Endodermal cell (in vitro differentiated cells): ENCODE measurements at regions not wholly inside any gene's neighbourhood (a gene's known extent, or its start where the extent isn't known, plus 50 kb on each side); places are given as distances from the start of the nearest gene placed in this dataset.

ENCODE experiments used
- DNase-seq: peaks from one replicate; pipeline ENCODE4 v3.0.0-alpha.2; 2017
- H3K27ac ChIP-seq: 2 replicates; pipeline ENCODE4 v1.5.1; 2013; ENCODE audit warnings: mild to moderate bottlenecking, low read depth, low read length, moderate library complexity
- H3K27me3 ChIP-seq: 2 replicates; pipeline ENCODE4 v1.6.1; 2013; ENCODE audit warnings: mild to moderate bottlenecking, low read length, moderate library complexity; ENCODE audit not compliant: insufficient read depth, control insufficient read depth, poor library complexity, severe bottlenecking
- H3K36me3 ChIP-seq: 2 replicates; pipeline ENCODE4 v1.7.0; 2013; ENCODE audit warnings: mild to moderate bottlenecking, low read length, moderate library complexity; ENCODE audit not compliant: control insufficient read depth, insufficient read depth
- H3K4me1 ChIP-seq: one replicate; pipeline ENCODE4 v1.7.0; 2013; ENCODE audit warnings: low read length; ENCODE audit not compliant: control insufficient read depth, insufficient read depth
- H3K4me3 ChIP-seq: 2 replicates; pipeline ENCODE4 v1.5.1; 2013; ENCODE audit warnings: mild to moderate bottlenecking, low read length, moderate library complexity
- H3K9ac ChIP-seq: 2 replicates; pipeline ENCODE4 v1.6.1; 2013; ENCODE audit warnings: mild to moderate bottlenecking, low read length, moderate library complexity; ENCODE audit not compliant: poor library complexity, severe bottlenecking; ENCODE audit errors: extremely low read depth
- H3K9me3 ChIP-seq: 2 replicates; pipeline ENCODE4 v1.6.1; 2013; ENCODE audit warnings: mild to moderate bottlenecking, low read length, moderate library complexity; ENCODE audit not compliant: control insufficient read depth
- H3K27ac Mint-ChIP-seq: 2 replicates; pipeline ENCODE4 v1.8.0; 2020; ENCODE audit warnings: mixed read lengths
- H3K27me3 Mint-ChIP-seq: 2 replicates; pipeline ENCODE4 v1.8.0; 2021; ENCODE audit warnings: mild to moderate bottlenecking, mixed read lengths; ENCODE audit not compliant: insufficient read depth
- H3K36me3 Mint-ChIP-seq: 2 replicates; pipeline ENCODE4 v1.8.0; 2020; ENCODE audit warnings: low read depth, mixed read lengths
- H3K4me1 Mint-ChIP-seq: 2 replicates; pipeline ENCODE4 v1.8.0; 2020; ENCODE audit warnings: mixed read lengths
- H3K4me3 Mint-ChIP-seq: 2 replicates; pipeline ENCODE4 v1.8.0; 2020; ENCODE audit warnings: mild to moderate bottlenecking, moderate library complexity, mixed read lengths
- H3K9me3 Mint-ChIP-seq: 2 replicates; pipeline ENCODE4 v1.8.0; 2020; ENCODE audit warnings: mild to moderate bottlenecking, mixed read lengths
- CTCF ChIP-seq: fragments of 200-600 bp; sonication (generic); conservative IDR thresholded peaks from 2 replicates; pipeline ENCODE4 v1.5.0; 2021; ENCODE audit warnings: antibody characterized with exemption, mild to moderate bottlenecking
- WGBS, 2 experiments: methylation state at CpG; one replicate each; pipeline versions ENCODE4 v1.1.5 to v1.1.7; 2013; ENCODE audit warnings: missing lambda C conversion rate in 2 of 2, mixed read lengths in 1 of 2; ENCODE audit not compliant: insufficient coverage in 1 of 2, insufficient read length in 1 of 2; 5-methylcytosine and 5-hydroxymethylcytosine counted together

- Histone ChIP-seq H3K27me3 (no peaks in the 10 kb centered on the region), H3K27ac (no peak overlapping the region), H3K36me3 (no peaks in the 10 kb centered on the region), H3K4me1 (no peaks in the 10 kb centered on the region), H3K4me3 (no peak overlapping the region), H3K9me3 (no peaks in the 10 kb centered on the region), H3K9ac (no peak overlapping the region)
- Mint-ChIP-seq H3K4me3 (no peak overlapping the region), H3K36me3 (no peaks in the 10 kb centered on the region), H3K27ac (no peak overlapping the region), H3K9me3 (no peaks in the 10 kb centered on the region), H3K4me1 (no peaks in the 10 kb centered on the region), H3K27me3 (peaks cover 4% of the 10 kb centered on the region)
- TF ChIP-seq CTCF: no peak
- WGBS, 2 experiments: 86 to 91% methylated on average over 5 to 11 of the region's 11 CpGs
- no peak for DNase-seq
Measured at GRCh38 chr17:77602062-77602746, 356.3 kb upstream of the TNRC6C start.

- no peak for TF ChIP-seq CTCF
- no peaks in the 10 kb centered on the region for H3K36me3 ChIP-seq
- Mint-ChIP-seq H3K9me3 (no peaks in the 10 kb centered on the region), H3K27ac (no peak overlapping the region), H3K36me3 (no peaks in the 10 kb centered on the region), H3K4me1 (no peaks in the 10 kb centered on the region), H3K27me3 (peaks cover 4% of the 10 kb centered on the region), H3K4me3 (no peak overlapping the region)
- no peak overlapping the region for H3K4me3 ChIP-seq
- H3K27ac ChIP-seq: no peak overlapping the region
- no peak for DNase-seq
- WGBS, 2 experiments: 90 to 91% methylated on average over 18 to 24 of the region's 24 CpGs
- H3K9me3 ChIP-seq: no peaks in the 10 kb centered on the region
- H3K9ac ChIP-seq: no peak overlapping the region
- no peaks in the 10 kb centered on the region for H3K4me1 ChIP-seq
- no peaks in the 10 kb centered on the region for H3K27me3 ChIP-seq
Measured at GRCh38 chr17:77602883-77603640, 355.4 kb upstream of the TNRC6C start.

GRCh38 chr17:77604301-77604972 lies 354.1 kb upstream of the TNRC6C start:
- H3K27me3 Mint-ChIP-seq: peaks cover 4% of the 10 kb centered on the region
- Histone ChIP-seq H3K9ac (no peak overlapping the region), H3K36me3 (no peaks in the 10 kb centered on the region), H3K9me3 (no peaks in the 10 kb centered on the region), H3K27ac (no peak overlapping the region), H3K4me3 (no peak overlapping the region), H3K4me1 (no peaks in the 10 kb centered on the region), H3K27me3 (no peaks in the 10 kb centered on the region)
- 89 to 93% methylated on average over 13 to 15 of the region's 15 CpGs for WGBS, 2 experiments
- no peak overlapping the region for H3K27ac Mint-ChIP-seq
- H3K36me3 Mint-ChIP-seq: no peaks in the 10 kb centered on the region
- H3K4me3 Mint-ChIP-seq: no peak overlapping the region
- no peak for DNase-seq
- no peak for TF ChIP-seq CTCF
- no peaks in the 10 kb centered on the region for H3K4me1 Mint-ChIP-seq
- H3K9me3 Mint-ChIP-seq: no peaks in the 10 kb centered on the region
